ENCODE measurements at regions not wholly inside any gene's neighbourhood (a gene's known extent, or its start where the extent isn't known, plus 50 kb on each side); places are given as distances from the start of the nearest gene placed in this dataset.

- Histone ChIP-seq H3K9me3 (ENCODE audit: control insufficient read depth, low read length) (no peaks in the 10 kb centered on the region), H3K4me1 (ENCODE audit: control insufficient read depth, insufficient read depth, low read length, poor library complexity, severe bottlenecking) (no peaks in the 10 kb centered on the region), H3K27ac (ENCODE audit: low read depth, low read length, severe bottlenecking) (no peak overlapping the region), H3K4me3 (ENCODE audit: extremely low read depth, insufficient read depth, low read length, poor library complexity, severe bottlenecking) (no peak overlapping the region), H3K36me3 (ENCODE audit: control insufficient read depth, insufficient read depth, low read length) (no peaks in the 10 kb centered on the region)
- no CpG with 5 or more reads among the region's 2 CpGs for WGBS, 2 experiments (ENCODE audit: insufficient coverage in 2 of 2)
Measured at GRCh38 chr1:193741228-193741627, 554.8 kb upstream of the B3GALT2 start.

- WGBS, 2 experiments (ENCODE audit: insufficient coverage in 2 of 2) = 91 to 100% methylated on average over 1 of the region's 1 CpG
- Histone ChIP-seq H3K4me1 (ENCODE audit: control insufficient read depth, insufficient read depth, low read length, poor library complexity, severe bottlenecking) (no peaks in the 10 kb centered on the region), H3K27ac (ENCODE audit: low read depth, low read length, severe bottlenecking) (no peak overlapping the region), H3K36me3 (ENCODE audit: control insufficient read depth, insufficient read depth, low read length) (no peaks in the 10 kb centered on the region), H3K9me3 (ENCODE audit: control insufficient read depth, low read length) (no peaks in the 10 kb centered on the region), H3K4me3 (ENCODE audit: extremely low read depth, insufficient read depth, low read length, poor library complexity, severe bottlenecking) (no peak overlapping the region)
Measured at GRCh38 chr1:193740762-193741161, 554.3 kb upstream of the B3GALT2 start.

GRCh38 chr1:193736507-193736906, 550.1 kb upstream of the B3GALT2 start:
- no peaks in the 10 kb centered on the region for H3K36me3 ChIP-seq (ENCODE audit: control insufficient read depth, insufficient read depth, low read length)
- no peak overlapping the region for H3K4me3 ChIP-seq (ENCODE audit: extremely low read depth, insufficient read depth, low read length, poor library complexity, severe bottlenecking)
- no peaks in the 10 kb centered on the region for H3K4me1 ChIP-seq (ENCODE audit: control insufficient read depth, insufficient read depth, low read length, poor library complexity, severe bottlenecking)
- WGBS, 2 experiments (ENCODE audit: insufficient coverage in 2 of 2) = 67% methylated on average over 2 of the region's 3 CpGs; no CpG with 5 or more reads in 1 of the 2 experiments
- no peak overlapping the region for H3K27ac ChIP-seq (ENCODE audit: low read depth, low read length, severe bottlenecking)
- H3K9me3 ChIP-seq (ENCODE audit: control insufficient read depth, low read length) = no peaks in the 10 kb centered on the region

GRCh38 chr1:193733674-193734073, 547.3 kb upstream of the B3GALT2 start:
- no peaks in the 10 kb centered on the region for H3K36me3 ChIP-seq (ENCODE audit: control insufficient read depth, insufficient read depth, low read length)
- H3K9me3 ChIP-seq (ENCODE audit: control insufficient read depth, low read length) = no peaks in the 10 kb centered on the region
- H3K4me3 ChIP-seq (ENCODE audit: extremely low read depth, insufficient read depth, low read length, poor library complexity, severe bottlenecking) = no peak overlapping the region
- no peak overlapping the region for H3K27ac ChIP-seq (ENCODE audit: low read depth, low read length, severe bottlenecking)
- WGBS, 2 experiments (ENCODE audit: insufficient coverage in 2 of 2) = 78 to 100% methylated on average over 1 of the region's 3 CpGs
- no peaks in the 10 kb centered on the region for H3K4me1 ChIP-seq (ENCODE audit: control insufficient read depth, insufficient read depth, low read length, poor library complexity, severe bottlenecking)

- Histone ChIP-seq H3K27ac (ENCODE audit: low read depth, low read length, severe bottlenecking) (no peak overlapping the region), H3K9me3 (ENCODE audit: control insufficient read depth, low read length) (no peaks in the 10 kb centered on the region), H3K4me1 (ENCODE audit: control insufficient read depth, insufficient read depth, low read length, poor library complexity, severe bottlenecking) (no peaks in the 10 kb centered on the region), H3K36me3 (ENCODE audit: control insufficient read depth, insufficient read depth, low read length) (no peaks in the 10 kb centered on the region), H3K4me3 (ENCODE audit: extremely low read depth, insufficient read depth, low read length, poor library complexity, severe bottlenecking) (no peak overlapping the region)
- WGBS, 2 experiments (ENCODE audit: insufficient coverage in 2 of 2) = no CpG with 5 or more reads among the region's 3 CpGs
Measured at GRCh38 chr1:193730017-193730416, 543.6 kb upstream of the B3GALT2 start.

- 67% methylated on average over 1 of the region's 2 CpGs; no CpG with 5 or more reads in 1 of the 2 experiments for WGBS, 2 experiments (ENCODE audit: insufficient coverage in 2 of 2)
- H3K4me1 ChIP-seq (ENCODE audit: control insufficient read depth, insufficient read depth, low read length, poor library complexity, severe bottlenecking) = no peaks in the 10 kb centered on the region
- H3K4me3 ChIP-seq (ENCODE audit: extremely low read depth, insufficient read depth, low read length, poor library complexity, severe bottlenecking) = no peak overlapping the region
- H3K36me3 ChIP-seq (ENCODE audit: control insufficient read depth, insufficient read depth, low read length) = no peaks in the 10 kb centered on the region
- H3K27ac ChIP-seq (ENCODE audit: low read depth, low read length, severe bottlenecking) = no peak overlapping the region
- no peaks in the 10 kb centered on the region for H3K9me3 ChIP-seq (ENCODE audit: control insufficient read depth, low read length)
Measured at GRCh38 chr1:193729429-193729828, 543.0 kb upstream of the B3GALT2 start.

DNA sequence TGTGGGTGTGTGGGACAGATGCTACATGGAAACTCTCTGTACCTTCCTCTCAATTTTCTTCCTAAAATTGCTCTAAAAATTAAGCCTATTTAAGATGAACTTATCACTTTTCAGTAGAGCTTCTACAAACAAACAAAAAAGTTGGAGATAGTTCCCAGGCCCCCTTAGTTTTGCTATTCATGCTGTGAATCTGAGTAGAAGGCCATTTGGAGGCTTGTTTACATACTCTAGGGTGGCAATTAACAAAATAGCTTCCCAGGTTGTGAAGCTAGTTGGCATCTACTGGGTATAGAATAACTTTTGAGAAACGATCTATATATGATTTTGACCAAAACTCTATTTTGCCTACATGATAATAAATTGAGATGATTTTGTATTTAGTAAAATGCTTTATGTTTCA, 541.4 kb upstream of the B3GALT2 start:
- H3K9me3 ChIP-seq (ENCODE audit: control insufficient read depth, low read length) = no peaks in the 10 kb centered on the region
- WGBS, 2 experiments (ENCODE audit: insufficient coverage in 2 of 2) = no CpG with 5 or more reads among the region's 1 CpG
- H3K36me3 ChIP-seq (ENCODE audit: control insufficient read depth, insufficient read depth, low read length) = no peaks in the 10 kb centered on the region
- no peak overlapping the region for H3K27ac ChIP-seq (ENCODE audit: low read depth, low read length, severe bottlenecking)
- no peaks in the 10 kb centered on the region for H3K4me1 ChIP-seq (ENCODE audit: control insufficient read depth, insufficient read depth, low read length, poor library complexity, severe bottlenecking)
- no peak overlapping the region for H3K4me3 ChIP-seq (ENCODE audit: extremely low read depth, insufficient read depth, low read length, poor library complexity, severe bottlenecking)

DNA sequence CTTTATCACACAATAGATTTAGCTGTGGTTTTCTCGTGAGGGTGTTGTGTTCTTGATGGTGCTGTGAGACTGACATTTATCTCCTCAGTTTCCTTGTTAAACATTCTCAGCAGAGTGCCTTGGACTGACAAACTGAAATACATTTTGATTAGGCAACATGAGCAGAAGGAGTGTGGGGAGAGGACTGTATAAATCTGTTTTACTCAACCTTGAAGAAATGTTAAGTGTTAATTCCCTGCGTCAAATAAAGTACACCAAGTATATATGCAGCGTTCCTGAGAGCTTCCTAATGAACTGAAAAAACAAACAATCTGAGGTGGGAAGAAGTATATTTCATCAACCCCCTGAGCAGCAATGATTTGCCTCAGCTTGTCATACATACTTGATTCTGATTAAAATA, 540.3 kb upstream of the B3GALT2 start:
- Histone ChIP-seq H3K36me3 (ENCODE audit: control insufficient read depth, insufficient read depth, low read length) (no peaks in the 10 kb centered on the region), H3K4me1 (ENCODE audit: control insufficient read depth, insufficient read depth, low read length, poor library complexity, severe bottlenecking) (no peaks in the 10 kb centered on the region), H3K27ac (ENCODE audit: low read depth, low read length, severe bottlenecking) (no peak overlapping the region), H3K9me3 (ENCODE audit: control insufficient read depth, low read length) (no peaks in the 10 kb centered on the region), H3K4me3 (ENCODE audit: extremely low read depth, insufficient read depth, low read length, poor library complexity, severe bottlenecking) (no peak overlapping the region)
- no CpG with 5 or more reads among the region's 3 CpGs for WGBS, 2 experiments (ENCODE audit: insufficient coverage in 2 of 2)

GRCh38 chr1:193712392-193712791, 526.0 kb upstream of the B3GALT2 start:
- no peaks in the 10 kb centered on the region for H3K36me3 ChIP-seq (ENCODE audit: control insufficient read depth, insufficient read depth, low read length)
- no peaks in the 10 kb centered on the region for H3K9me3 ChIP-seq (ENCODE audit: control insufficient read depth, low read length)
- no peaks in the 10 kb centered on the region for H3K4me1 ChIP-seq (ENCODE audit: control insufficient read depth, insufficient read depth, low read length, poor library complexity, severe bottlenecking)
- no peak overlapping the region for H3K4me3 ChIP-seq (ENCODE audit: extremely low read depth, insufficient read depth, low read length, poor library complexity, severe bottlenecking)
- no peak overlapping the region for H3K27ac ChIP-seq (ENCODE audit: low read depth, low read length, severe bottlenecking)

GRCh38 chr1:193709607-193710006, 523.2 kb upstream of the B3GALT2 start:
- no peaks in the 10 kb centered on the region for H3K9me3 ChIP-seq (ENCODE audit: control insufficient read depth, low read length)
- no peak overlapping the region for H3K4me3 ChIP-seq (ENCODE audit: extremely low read depth, insufficient read depth, low read length, poor library complexity, severe bottlenecking)
- no peaks in the 10 kb centered on the region for H3K36me3 ChIP-seq (ENCODE audit: control insufficient read depth, insufficient read depth, low read length)
- H3K27ac ChIP-seq (ENCODE audit: low read depth, low read length, severe bottlenecking) = no peak overlapping the region
- no peaks in the 10 kb centered on the region for H3K4me1 ChIP-seq (ENCODE audit: control insufficient read depth, insufficient read depth, low read length, poor library complexity, severe bottlenecking)
- WGBS, 2 experiments (ENCODE audit: insufficient coverage in 2 of 2) = no CpG with 5 or more reads among the region's 1 CpG

DNA sequence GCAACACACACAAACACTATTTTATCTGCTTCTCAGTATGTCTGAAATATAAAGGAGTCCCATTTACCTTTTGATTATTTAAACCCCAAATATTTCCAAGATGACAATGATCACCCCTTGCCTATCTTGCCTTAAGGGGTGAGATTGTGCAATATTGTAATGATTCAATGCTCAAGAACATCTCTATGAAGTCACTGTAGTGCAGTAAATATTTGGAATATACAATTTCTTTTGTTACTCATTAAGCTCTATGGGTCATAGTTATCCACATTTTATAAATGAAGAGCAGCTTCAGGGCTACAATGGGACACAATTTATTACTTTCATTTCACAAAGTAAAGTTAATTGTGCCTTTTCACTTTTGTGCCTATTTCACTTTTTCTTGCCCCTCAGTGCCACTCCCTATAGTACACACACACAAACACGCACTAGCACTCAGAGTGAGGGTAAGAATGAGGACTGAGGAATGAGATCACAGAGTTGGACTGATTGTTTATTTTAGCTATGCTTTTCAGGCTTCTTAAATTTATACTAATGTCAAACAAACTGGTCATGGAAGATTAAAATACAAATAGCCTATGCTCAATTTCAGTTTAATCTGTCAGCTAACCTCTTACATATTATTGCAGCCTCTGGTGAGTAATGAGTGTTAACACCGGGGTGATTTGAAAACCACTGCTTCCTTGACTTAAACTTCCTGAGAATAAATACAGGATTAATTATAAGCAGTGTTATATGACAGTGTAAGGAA, 521.0 kb upstream of the B3GALT2 start:
- no peaks in the 10 kb centered on the region for H3K4me1 ChIP-seq (ENCODE audit: control insufficient read depth, insufficient read depth, low read length, poor library complexity, severe bottlenecking)
- H3K9me3 ChIP-seq (ENCODE audit: control insufficient read depth, low read length) = no peaks in the 10 kb centered on the region
- WGBS, 2 experiments (ENCODE audit: insufficient coverage in 2 of 2) = no CpG with 5 or more reads among the region's 2 CpGs
- no peak overlapping the region for H3K27ac ChIP-seq (ENCODE audit: low read depth, low read length, severe bottlenecking)
- H3K4me3 ChIP-seq (ENCODE audit: extremely low read depth, insufficient read depth, low read length, poor library complexity, severe bottlenecking) = no peak overlapping the region
- no peaks in the 10 kb centered on the region for H3K36me3 ChIP-seq (ENCODE audit: control insufficient read depth, insufficient read depth, low read length)
